ENCODE measurements at regions not wholly inside any gene's neighbourhood (a gene's known extent, or its start where the extent isn't known, plus 50 kb on each side); places are given as distances from the start of the nearest gene placed in this dataset.

GRCh38 chr6:164275773-164276172 lies 861.3 kb downstream of the QKI start:
- DNase-seq (ENCODE audit: low spot score) = no peak
- Histone ChIP-seq H3K4me3 (no peak overlapping the region), H3K27ac (no peak overlapping the region)
- no peak for TF ChIP-seq CTCF (IDR thresholded peaks at IDR 0.05)

GRCh38 chr6:164274493-164274892 lies 860.0 kb downstream of the QKI start:
- DNase-seq (ENCODE audit: low spot score) = no peak
- no peak for TF ChIP-seq CTCF (IDR thresholded peaks at IDR 0.05)
- Histone ChIP-seq H3K27ac (no peak overlapping the region), H3K4me3 (no peak overlapping the region)

GRCh38 chr6:164273491-164273890 lies 859.0 kb downstream of the QKI start:
- H3K4me3 ChIP-seq = no peak overlapping the region
- H3K27ac ChIP-seq = no peak overlapping the region
- no peak for TF ChIP-seq CTCF (IDR thresholded peaks at IDR 0.05)
- DNase-seq (ENCODE audit: low spot score) = no peak

GRCh38 chr6:164266851-164267250 lies 852.3 kb downstream of the QKI start:
- no peak overlapping the region for H3K4me3 ChIP-seq
- TF ChIP-seq CTCF (IDR thresholded peaks at IDR 0.05) = no peak
- H3K27ac ChIP-seq = no peak overlapping the region
- DNase-seq (ENCODE audit: low spot score) = no peak

- H3K27ac ChIP-seq = no peak overlapping the region
- TF ChIP-seq CTCF (IDR thresholded peaks at IDR 0.05) = no peak
- no peak for DNase-seq (ENCODE audit: low spot score)
- no peak overlapping the region for H3K4me3 ChIP-seq
Measured at GRCh38 chr6:164262348-164262747, 847.8 kb downstream of the QKI start.

- no peak for DNase-seq (ENCODE audit: low spot score)
- TF ChIP-seq CTCF (IDR thresholded peaks at IDR 0.05) = no peak
- H3K4me3 ChIP-seq = no peak overlapping the region
- no peak overlapping the region for H3K27ac ChIP-seq
Measured at GRCh38 chr6:164258421-164258820, 843.9 kb downstream of the QKI start.

- DNase-seq (ENCODE audit: low spot score) = no peak
- H3K4me3 ChIP-seq = no peak overlapping the region
- TF ChIP-seq CTCF (IDR thresholded peaks at IDR 0.05) = no peak
- no peak overlapping the region for H3K27ac ChIP-seq
Measured at GRCh38 chr6:164252948-164253347, 838.4 kb downstream of the QKI start.
